Uterus (tissue), 2 donors: ENCODE measurements at regions not wholly inside any gene's neighbourhood (a gene's known extent, or its start where the extent isn't known, plus 50 kb on each side); places are given as distances from the start of the nearest gene placed in this dataset.

Experiments
- POLR2A ChIP-seq, 2 donors: fragments of 450-650 bp; IDR thresholded peaks; one replicate each; pipeline ENCODE4 v1.6.1; 2016; ENCODE audit warnings: antibody characterized with exemption in 2 of 2, mild to moderate bottlenecking in 1 of 2, moderate library complexity in 1 of 2
- TF ChIP-seq, protein P1 (sequence below), 4 experiments: fragments of 200-600 bp in 2 of 4; fragments of 450-650 bp in 2 of 4; sonication (generic) in 2 of 4; IDR thresholded peaks; one replicate each; pipeline ENCODE4 v1.5.1; 2016 to 2019; ENCODE audit warnings: antibody characterized with exemption in 4 of 4, mild to moderate bottlenecking in 2 of 4, moderate library complexity in 1 of 4

DNA sequence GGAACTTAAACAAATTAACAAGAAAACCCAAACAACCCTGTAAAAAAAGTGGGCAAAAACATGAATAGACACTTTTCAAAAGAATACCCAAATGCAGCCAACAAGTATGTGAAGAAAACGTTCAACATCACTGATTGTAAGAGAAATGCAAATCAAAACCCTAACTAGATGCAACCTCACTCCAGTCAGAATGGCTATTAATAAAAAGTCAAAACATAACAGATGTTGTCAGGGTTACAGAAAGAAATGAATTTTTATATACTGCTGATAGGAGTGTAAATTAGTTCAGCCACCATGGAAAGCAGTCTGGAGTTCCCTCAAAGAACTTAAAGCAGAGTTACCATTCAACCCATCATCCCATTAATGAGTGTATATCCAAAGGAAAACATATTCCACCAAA, 479.0 kb downstream of the MTRR start:
- TF ChIP-seq, protein P1, sequence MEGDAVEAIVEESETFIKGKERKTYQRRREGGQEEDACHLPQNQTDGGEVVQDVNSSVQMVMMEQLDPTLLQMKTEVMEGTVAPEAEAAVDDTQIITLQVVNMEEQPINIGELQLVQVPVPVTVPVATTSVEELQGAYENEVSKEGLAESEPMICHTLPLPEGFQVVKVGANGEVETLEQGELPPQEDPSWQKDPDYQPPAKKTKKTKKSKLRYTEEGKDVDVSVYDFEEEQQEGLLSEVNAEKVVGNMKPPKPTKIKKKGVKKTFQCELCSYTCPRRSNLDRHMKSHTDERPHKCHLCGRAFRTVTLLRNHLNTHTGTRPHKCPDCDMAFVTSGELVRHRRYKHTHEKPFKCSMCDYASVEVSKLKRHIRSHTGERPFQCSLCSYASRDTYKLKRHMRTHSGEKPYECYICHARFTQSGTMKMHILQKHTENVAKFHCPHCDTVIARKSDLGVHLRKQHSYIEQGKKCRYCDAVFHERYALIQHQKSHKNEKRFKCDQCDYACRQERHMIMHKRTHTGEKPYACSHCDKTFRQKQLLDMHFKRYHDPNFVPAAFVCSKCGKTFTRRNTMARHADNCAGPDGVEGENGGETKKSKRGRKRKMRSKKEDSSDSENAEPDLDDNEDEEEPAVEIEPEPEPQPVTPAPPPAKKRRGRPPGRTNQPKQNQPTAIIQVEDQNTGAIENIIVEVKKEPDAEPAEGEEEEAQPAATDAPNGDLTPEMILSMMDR (IDR thresholded peaks at IDR 0.05), result no peak
- TF ChIP-seq POLR2A (IDR thresholded peaks at IDR 0.05), result no peak
